ENCODE measurements at regions not wholly inside any gene's neighbourhood (a gene's known extent, or its start where the extent isn't known, plus 50 kb on each side); places are given as distances from the start of the nearest gene placed in this dataset.

DNA sequence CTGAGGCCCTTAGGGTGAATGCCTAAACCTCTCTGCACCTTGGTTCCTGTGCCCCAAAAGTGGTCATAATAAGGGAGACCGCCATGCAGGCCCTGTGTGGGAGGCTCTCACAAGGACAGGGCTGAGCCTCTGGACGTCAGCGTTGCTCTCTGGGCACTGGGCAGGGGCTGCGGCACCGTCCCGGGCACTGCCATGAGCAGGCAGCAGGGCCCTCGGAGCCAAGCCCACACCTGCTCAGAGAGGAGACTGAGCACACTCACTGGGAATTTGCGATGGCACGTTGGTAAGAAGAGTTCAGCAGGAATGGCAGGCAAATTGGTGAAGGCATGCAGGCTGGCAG lies 123.4 kb downstream of the HMX1 start:
- peaks cover 5% of the 10 kb centered on the region for H3K36me3 Mint-ChIP-seq
- H3K4me1 Mint-ChIP-seq, result no peaks in the 10 kb centered on the region
- no peak overlapping the region for H3K4me3 Mint-ChIP-seq
- peaks cover 2 to 12% (median 7%) of the 10 kb centered on the region in 3 donors for H3K9me3 Mint-ChIP-seq
- H3K27ac Mint-ChIP-seq, result no peak overlapping the region
- H3K27me3 Mint-ChIP-seq, result no peaks in the 10 kb centered on the region

DNA sequence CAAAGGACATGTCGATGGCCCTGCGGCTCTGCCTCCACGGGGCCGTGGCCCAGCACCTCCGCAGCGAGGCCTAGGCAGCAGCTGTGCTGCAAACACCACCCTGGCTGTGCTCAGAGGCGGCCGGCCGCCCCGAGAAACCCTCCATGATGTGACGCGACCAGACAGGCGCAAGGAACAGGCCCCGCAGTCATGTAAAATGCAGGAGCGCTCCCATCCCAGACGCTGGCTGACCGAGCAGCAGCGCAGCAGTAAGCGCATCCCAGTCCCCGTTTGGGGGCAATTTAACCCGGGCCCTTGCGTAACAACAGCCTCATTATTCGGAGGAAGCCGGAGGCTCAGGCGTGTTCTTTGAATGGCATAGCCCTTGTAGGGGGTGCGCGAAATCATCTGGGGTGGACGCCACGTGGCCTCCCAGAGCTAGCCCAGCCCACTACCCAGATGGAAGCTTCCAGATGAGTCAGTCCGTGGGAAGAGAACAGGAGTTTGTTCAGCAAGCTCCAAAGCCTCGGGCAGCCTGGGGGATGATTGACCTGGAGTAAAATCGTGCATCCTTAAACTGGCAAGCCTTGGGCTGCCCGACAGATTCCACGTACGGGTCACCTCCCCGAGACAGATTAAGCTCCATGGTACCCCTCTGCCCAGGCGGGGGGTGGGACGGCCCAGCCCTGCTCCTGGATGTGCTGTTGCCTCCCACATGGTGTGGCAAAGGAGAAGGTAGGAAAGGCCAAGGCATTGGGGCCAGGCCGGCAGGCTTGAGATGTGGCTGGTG lies 124.0 kb downstream of the HMX1 start:
- peaks cover 6 to 12% (median 7%) of the 10 kb centered on the region in 3 donors for H3K9me3 Mint-ChIP-seq
- H3K4me1 Mint-ChIP-seq, result no peaks in the 10 kb centered on the region
- no peak overlapping the region for H3K4me3 Mint-ChIP-seq
- peaks cover 5% of the 10 kb centered on the region for H3K36me3 Mint-ChIP-seq
- no peaks in the 10 kb centered on the region for H3K27me3 Mint-ChIP-seq
- no peak overlapping the region for H3K27ac Mint-ChIP-seq

DNA sequence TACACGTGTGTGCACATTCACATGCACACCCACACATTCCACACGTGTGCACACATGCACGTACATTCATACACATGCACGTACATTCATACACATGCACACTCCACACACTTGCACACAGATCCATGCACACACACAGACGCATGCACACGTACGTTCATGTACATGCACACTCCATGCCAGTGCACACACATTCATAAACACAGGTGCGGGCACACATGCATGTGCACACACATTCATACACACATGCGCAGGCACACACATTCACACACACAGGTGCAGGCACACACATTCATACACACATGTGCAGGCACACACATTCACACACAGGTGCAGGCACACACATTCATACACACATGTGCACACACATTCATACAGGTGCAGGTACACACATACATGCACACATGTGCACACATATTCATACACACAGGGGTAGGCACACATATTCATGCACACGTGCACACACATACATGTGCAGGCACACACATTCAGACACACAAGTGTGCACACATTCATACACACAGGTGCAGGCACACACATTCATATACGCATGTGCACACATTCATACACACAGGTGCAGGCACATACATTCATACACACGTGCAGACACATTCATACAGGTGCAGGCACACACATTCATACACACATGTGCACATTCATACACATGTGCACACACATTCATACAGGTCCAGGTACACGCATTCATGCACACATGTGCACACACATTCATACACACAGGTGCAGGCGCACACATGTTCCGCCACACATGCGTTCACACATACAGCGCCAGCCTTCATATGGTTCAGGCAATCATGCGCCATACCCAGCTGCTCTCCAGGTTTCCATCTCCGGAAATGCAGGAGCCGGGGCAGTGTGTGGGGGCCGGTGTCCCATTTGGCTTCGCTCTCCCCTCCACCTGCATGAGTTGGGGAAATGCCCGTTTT lies 124.8 kb downstream of the HMX1 start:
- peaks cover 5% of the 10 kb centered on the region for H3K36me3 Mint-ChIP-seq
- no peak overlapping the region for H3K4me3 Mint-ChIP-seq
- no peaks in the 10 kb centered on the region for H3K27me3 Mint-ChIP-seq
- no peaks in the 10 kb centered on the region for H3K4me1 Mint-ChIP-seq
- peak overlapping the region in 1 of 3 donors; percentile 81 for H3K27ac Mint-ChIP-seq
- peaks cover 7 to 9% (median 8%) of the 10 kb centered on the region in 3 donors for H3K9me3 Mint-ChIP-seq

DNA sequence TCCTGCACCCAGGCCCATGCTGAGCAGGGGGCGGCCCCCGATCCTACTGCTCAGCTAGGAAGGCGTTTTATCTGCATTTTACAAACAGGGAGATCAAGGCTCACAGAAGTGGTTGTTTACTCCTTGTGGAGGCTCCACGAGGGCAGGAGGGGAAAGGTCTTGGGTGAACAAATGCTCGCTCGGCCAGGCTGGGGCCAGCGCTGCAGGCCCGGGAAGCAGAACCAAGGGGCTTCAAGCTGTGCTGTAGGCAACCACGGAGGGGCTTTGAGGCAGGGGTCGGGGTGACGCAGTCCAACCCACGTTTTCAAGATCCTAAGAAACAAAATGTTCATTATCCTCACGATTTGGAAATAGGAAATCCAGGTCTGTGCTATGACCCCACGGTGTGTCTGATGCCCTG lies 125.8 kb downstream of the HMX1 start:
- Mint-ChIP-seq H3K27me3 (no peaks in the 10 kb centered on the region), H3K4me1 (no peaks in the 10 kb centered on the region), H3K36me3 (peaks cover 5% of the 10 kb centered on the region), H3K27ac (no peak overlapping the region), H3K9me3 (peaks cover 7 to 9% (median 8%) of the 10 kb centered on the region in 3 donors), H3K4me3 (no peak overlapping the region)

DNA sequence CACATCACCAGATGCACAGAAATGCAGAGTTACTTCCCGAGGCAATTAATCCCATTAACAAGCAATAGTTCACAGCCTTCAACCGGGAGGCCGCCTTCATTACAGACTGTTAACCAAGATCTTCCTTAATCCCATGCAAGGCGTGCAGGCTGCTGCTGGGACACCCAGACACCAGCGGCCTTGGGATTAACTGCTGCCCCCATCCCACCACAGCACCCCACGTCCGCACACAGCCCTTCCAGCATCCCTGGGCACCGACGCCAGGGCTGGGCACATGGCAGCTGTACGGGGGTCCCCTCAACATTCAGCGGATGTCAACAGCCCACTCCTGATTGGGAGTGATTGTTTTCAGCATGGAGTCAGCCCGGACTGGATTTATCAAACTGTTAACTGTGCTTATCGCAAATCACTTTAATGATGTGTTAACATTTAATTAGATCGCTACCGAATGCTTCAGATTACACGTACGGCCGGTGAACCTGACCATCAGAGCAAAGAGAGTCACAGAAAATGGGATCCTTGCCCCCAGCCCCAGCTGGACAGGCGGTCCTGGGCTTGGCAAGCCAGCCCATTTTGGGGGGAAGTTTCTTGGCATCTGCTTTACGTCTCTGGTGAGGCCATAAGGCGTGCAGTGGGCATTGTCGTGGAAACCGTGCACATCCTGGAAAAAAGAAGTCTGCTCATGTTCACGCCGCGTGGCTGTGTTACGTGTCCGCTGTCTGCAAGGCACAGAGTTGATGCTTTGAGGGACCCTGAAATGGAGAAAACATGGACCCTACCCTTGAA lies 126.4 kb downstream of the HMX1 start:
- no peaks in the 10 kb centered on the region for H3K4me1 Mint-ChIP-seq
- H3K36me3 Mint-ChIP-seq, result peaks cover 5% of the 10 kb centered on the region
- H3K9me3 Mint-ChIP-seq, result peaks cover 7 to 9% (median 8%) of the 10 kb centered on the region in 3 donors
- H3K4me3 Mint-ChIP-seq, result no peak overlapping the region
- H3K27me3 Mint-ChIP-seq, result no peaks in the 10 kb centered on the region
- no peak overlapping the region for H3K27ac Mint-ChIP-seq

DNA sequence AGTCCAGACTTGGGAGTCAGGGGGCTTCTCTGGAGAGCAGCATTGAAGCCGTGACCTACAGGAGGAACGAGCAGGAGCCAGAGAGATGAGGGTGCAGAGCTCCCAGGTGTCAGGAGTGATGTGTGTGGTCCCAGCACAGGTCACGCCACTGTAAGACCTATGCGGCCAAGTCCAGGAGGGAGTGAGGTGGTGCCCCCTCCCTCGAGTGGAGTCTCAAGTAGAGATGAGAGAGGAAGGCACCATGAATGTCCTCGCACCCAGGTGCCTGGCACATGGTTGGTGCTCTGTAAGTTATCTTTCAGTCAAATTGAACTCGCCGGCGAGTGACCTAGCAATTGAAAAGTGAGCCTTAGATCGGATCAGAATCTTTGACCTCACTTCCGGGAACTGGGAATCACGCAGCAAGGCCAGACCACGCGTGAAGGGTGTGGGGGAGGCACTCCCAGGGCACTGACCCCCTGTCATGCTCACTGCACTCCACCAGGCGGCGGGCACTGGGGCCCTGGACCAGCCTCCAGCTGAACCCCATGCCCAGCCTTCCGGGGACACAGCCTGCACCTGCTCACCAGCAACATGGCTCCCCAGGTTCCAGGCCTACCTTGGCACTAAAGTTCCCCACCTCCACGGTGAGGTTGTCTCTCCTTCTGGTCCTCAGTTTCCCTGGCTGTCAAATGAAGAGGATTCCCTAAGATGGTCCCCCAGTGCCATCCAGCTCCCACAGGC lies 127.4 kb downstream of the HMX1 start:
- no peak overlapping the region for H3K4me3 Mint-ChIP-seq
- H3K36me3 Mint-ChIP-seq, result peaks cover 1% of the 10 kb centered on the region
- peaks cover 8 to 9% (median 8%) of the 10 kb centered on the region in 3 donors for H3K9me3 Mint-ChIP-seq
- no peaks in the 10 kb centered on the region for H3K4me1 Mint-ChIP-seq
- H3K27ac Mint-ChIP-seq, result no peak overlapping the region
- no peaks in the 10 kb centered on the region for H3K27me3 Mint-ChIP-seq

DNA sequence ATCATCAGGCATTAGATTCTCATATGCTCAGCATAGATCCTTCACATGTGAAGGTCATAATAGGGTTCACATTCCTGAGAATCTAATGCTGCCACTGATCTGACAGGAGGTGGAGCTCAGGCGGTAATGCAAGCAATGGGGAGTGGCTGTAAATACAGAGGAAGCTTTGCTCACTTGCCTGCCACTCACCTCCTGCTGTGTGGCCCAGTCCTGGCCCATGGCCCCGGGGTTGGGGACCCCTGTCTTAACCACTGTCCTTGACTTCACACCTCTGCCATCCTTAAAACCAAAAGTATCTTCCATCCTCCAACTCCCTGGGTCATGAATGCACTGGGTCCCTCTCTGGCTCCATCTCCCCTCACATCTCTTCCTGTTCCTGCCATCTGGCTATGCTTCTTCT lies 129.1 kb downstream of the HMX1 start:
- Mint-ChIP-seq H3K4me3 (no peak overlapping the region), H3K27ac (no peak overlapping the region)

DNA sequence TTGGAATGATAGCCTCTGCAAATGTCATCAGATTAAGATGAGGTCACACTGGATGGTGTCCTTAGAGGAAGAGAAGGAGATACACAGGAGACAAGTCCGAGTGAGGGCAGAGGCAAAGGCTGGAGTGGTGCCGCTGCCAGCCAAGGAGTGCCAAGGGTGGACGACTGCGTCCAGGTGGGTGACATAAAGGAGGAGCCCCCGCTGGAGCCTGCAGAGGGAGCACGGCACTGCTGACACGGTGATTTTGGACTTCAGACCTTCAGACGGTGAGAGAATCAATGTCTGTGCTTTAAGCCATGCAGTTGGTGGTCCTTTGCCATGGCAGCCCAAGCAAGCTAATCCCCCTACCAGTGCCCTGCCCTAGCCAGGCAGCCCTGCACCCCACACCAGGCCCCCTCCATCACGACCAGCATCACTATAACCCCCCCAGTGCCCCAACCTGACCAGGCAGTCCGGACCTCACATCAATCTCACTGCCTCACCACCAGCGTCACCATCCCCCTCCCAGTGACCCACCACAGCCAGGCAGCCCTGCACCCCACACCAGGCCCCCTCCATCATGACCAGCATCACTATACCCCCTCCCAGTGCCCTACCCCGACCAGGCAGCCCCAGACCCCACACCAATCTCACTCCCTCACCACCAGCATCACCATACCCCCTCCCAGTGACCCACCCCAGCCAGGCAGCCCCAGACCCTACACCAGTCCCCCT lies 130.0 kb downstream of the HMX1 start:
- H3K36me3 Mint-ChIP-seq, result peaks cover 1% of the 10 kb centered on the region
- H3K27ac Mint-ChIP-seq, result no peak overlapping the region
- no peak overlapping the region for H3K4me3 Mint-ChIP-seq
- H3K27me3 Mint-ChIP-seq, result no peaks in the 10 kb centered on the region
- H3K4me1 Mint-ChIP-seq, result no peaks in the 10 kb centered on the region
- H3K9me3 Mint-ChIP-seq, result peaks cover 5 to 10% (median 5%) of the 10 kb centered on the region in 3 donors

More for the DNA sequence above, 129.1 kb downstream of the HMX1 start:
- Mint-ChIP-seq H3K9me3 (peaks cover 8 to 9% (median 9%) of the 10 kb centered on the region in 3 donors), H3K27me3 (no peaks in the 10 kb centered on the region), H3K36me3 (peaks cover 1% of the 10 kb centered on the region), H3K4me1 (no peaks in the 10 kb centered on the region)

DNA sequence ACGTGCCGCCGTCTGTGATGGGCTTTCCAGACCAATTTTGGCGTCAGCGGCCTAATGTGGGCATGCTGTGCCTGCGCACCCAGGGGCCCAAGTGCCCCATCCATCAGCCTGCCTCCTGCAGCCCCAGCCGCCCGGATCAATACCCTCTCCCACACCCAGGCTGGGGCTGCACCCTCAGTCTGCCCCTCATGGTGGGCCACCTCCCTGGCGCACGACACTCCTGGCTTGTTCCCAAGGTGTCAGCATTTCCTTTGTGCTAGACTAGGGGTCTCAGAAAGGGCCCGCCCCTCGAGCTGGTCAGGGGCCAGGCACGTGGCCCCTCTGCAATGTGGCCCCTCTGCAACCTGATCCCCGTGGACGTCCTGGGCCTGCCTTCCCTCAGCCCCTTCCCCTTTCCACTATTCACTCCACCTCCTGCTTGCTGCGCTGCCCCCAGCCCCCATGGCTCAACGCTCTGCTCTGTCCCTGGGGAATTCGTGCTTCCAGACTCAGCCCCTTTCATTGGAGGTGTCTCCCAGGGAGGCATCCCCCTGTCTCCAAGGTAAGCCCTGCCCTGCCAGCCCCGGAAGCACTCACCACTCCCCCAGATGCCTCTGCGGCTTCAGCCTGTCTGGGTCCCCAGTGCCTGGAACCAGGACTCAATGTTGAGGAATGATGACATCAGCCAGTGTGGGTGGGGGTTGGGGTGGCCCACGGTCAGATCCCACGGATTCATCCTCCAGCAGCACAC lies 130.8 kb downstream of the HMX1 start:
- Mint-ChIP-seq H3K36me3 (peaks cover 1% of the 10 kb centered on the region), H3K27ac (no peak overlapping the region), H3K27me3 (no peaks in the 10 kb centered on the region), H3K9me3 (peaks cover 0 to 8% (median 1%) of the 10 kb centered on the region in 3 donors), H3K4me3 (no peak overlapping the region), H3K4me1 (no peaks in the 10 kb centered on the region)

DNA sequence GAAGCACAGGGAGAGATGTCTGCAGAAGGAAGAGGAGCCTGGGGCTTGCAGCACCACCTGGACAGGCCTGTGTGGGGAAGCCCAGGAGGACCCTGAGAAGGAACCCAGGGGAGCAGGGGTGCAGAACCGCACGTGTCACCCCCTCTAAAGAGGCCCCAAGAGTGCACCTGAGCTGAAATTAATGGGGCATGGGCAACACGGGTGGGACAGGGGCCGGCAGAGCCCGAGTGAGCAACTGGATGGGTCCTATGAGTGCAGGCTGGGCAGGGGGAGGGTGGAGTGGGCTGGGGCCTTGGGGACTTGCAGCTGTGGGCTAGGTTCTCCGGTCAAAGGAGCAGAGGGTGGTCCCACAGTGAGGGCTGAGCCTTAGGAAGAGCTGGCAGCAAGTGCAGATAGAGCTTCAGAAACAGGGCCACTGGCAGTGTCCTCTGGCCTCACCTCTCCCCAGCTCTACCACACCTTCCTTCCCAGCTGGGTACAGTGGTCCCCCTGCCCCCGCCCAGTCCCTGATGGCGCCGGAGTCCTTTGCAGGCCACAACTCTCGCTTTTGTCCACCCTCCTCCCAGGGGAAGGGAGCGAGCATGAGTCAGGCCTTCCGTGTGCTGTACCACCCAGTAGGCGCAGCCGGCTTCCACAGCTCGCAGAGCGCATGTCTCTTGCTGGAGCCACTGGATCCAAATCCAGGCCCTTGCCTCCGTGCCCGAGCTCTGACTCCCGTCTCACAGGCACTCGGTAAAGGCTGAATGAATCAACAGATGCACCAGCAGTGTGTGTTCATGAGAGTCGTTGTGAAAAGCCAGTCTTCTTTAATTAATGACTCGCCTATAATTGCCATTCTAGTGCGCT lies 131.6 kb downstream of the HMX1 start:
- H3K4me1 Mint-ChIP-seq, result no peaks in the 10 kb centered on the region

DNA sequence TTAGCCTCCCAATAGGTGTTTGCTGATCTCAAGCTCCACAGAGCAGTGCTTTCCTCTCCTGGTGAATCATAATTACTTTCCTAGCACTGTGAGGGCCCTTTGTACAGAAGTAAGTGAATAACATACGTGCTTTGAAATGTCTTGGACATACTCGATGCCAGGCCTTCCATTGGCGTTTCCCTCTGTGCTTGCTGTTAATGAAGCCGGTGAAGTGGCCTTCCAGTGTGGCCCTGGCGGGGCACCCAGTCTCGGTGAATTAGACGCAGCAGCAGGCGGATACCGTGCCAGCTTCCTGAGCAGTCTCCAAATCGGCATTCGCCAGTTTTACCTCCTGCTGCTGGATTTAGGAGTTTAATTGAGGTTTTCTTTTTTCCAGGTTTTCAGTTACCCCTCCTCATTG lies 132.3 kb downstream of the HMX1 start:
- peaks cover 1% of the 10 kb centered on the region for H3K36me3 Mint-ChIP-seq
- no peak overlapping the region for H3K27ac Mint-ChIP-seq
- H3K4me1 Mint-ChIP-seq, result no peaks in the 10 kb centered on the region
- H3K9me3 Mint-ChIP-seq, result peaks cover 1 to 14% (median 2%) of the 10 kb centered on the region in 3 donors
- H3K4me3 Mint-ChIP-seq, result no peak overlapping the region
- no peaks in the 10 kb centered on the region for H3K27me3 Mint-ChIP-seq

More for the DNA sequence above, 131.6 kb downstream of the HMX1 start:
- Mint-ChIP-seq H3K9me3 (peaks cover 0 to 8% (median 1%) of the 10 kb centered on the region in 3 donors), H3K27me3 (no peaks in the 10 kb centered on the region), H3K4me3 (no peak overlapping the region), H3K36me3 (peaks cover 1% of the 10 kb centered on the region), H3K27ac (no peak overlapping the region)

DNA sequence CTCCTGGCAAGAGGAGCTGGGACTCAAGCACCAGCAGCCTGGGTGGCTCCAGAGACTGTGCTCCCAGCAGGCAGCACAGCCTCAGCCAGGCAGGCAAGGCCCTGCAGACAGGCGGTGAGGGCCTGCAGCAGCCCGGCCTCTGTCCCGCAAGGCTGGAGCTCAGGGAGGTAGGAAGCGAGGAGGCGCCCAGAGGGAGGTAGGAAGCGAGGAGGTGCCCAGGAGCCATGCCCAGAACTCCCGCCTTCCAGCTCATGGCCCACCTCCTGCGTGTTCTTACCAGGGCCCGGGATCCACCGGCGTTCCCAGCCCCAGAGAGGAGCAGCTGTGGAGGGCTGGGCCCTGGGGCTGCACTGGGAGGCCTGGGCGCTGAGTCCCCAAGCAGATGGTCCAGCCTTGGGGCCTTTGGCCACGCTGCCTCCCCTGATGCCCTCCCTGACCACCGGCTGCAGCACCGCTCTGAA lies 133.1 kb downstream of the HMX1 start:
- no peaks in the 10 kb centered on the region for H3K27me3 Mint-ChIP-seq
- H3K9me3 Mint-ChIP-seq, result peaks cover 3 to 17% (median 7%) of the 10 kb centered on the region in 3 donors
- no peaks in the 10 kb centered on the region for H3K4me1 Mint-ChIP-seq
- H3K36me3 Mint-ChIP-seq, result no peaks in the 10 kb centered on the region
- no peak overlapping the region for H3K4me3 Mint-ChIP-seq
- no peak overlapping the region for H3K27ac Mint-ChIP-seq

Data from IgD-negative memory B cell (primary cell).